H7 (cell line): ENCODE measurements at regions not wholly inside any gene's neighbourhood (a gene's known extent, or its start where the extent isn't known, plus 50 kb on each side); places are given as distances from the start of the nearest gene placed in this dataset.

Experiments used
- DNase-seq: peaks from one replicate; pipeline ENCODE4 v3.0.0; 2012
- H3K27me3 ChIP-seq: 2 replicates; pipeline ENCODE4 v1.6.0; 2011; ENCODE audit warnings: mild to moderate bottlenecking, low read length; ENCODE audit not compliant: control insufficient read depth, insufficient read depth
- H3K36me3 ChIP-seq: replicated peaks from 2 replicates; pipeline ENCODE4 v1.5.1; 2011; ENCODE audit warnings: low read length; ENCODE audit not compliant: control insufficient read depth, insufficient read depth
- H3K4me3 ChIP-seq: 2 replicates; pipeline ENCODE4 v1.5.1; 2011; ENCODE audit warnings: low read depth, mild to moderate bottlenecking, control low read depth, low read length, moderate library complexity; ENCODE audit not compliant: insufficient read depth

- Histone ChIP-seq H3K36me3 (no peaks in the 10 kb centered on the region), H3K4me3 (no peak overlapping the region), H3K27me3 (no peaks in the 10 kb centered on the region)
- DNase-seq, result peak; percentile 16
Observed at GRCh38 chr2:72036595-72036994, 111.1 kb downstream of the CYP26B1 start.

GRCh38 chr2:72036173-72036545, 111.5 kb downstream of the CYP26B1 start:
- DNase-seq, result no peak
- Histone ChIP-seq H3K36me3 (no peaks in the 10 kb centered on the region), H3K4me3 (no peak overlapping the region), H3K27me3 (no peaks in the 10 kb centered on the region)

GRCh38 chr2:72035518-72036172, 112.0 kb downstream of the CYP26B1 start:
- Histone ChIP-seq H3K4me3 (no peak overlapping the region), H3K27me3 (no peaks in the 10 kb centered on the region), H3K36me3 (no peaks in the 10 kb centered on the region)
- peak; percentile 34 for DNase-seq

GRCh38 chr2:72034353-72035095, 113.1 kb downstream of the CYP26B1 start:
- Histone ChIP-seq H3K4me3 (no peak overlapping the region), H3K36me3 (no peaks in the 10 kb centered on the region), H3K27me3 (no peaks in the 10 kb centered on the region)
- peak; percentile 13 for DNase-seq

- Histone ChIP-seq H3K4me3 (no peak overlapping the region), H3K27me3 (no peaks in the 10 kb centered on the region), H3K36me3 (no peaks in the 10 kb centered on the region)
- DNase-seq, result peak; percentile 23
Observed at GRCh38 chr2:72033636-72034035, 114.0 kb downstream of the CYP26B1 start.

- no peak overlapping the region for H3K4me3 ChIP-seq
- DNase-seq, result peak; percentile 23
- H3K36me3 ChIP-seq, result no peaks in the 10 kb centered on the region
- H3K27me3 ChIP-seq, result no peaks in the 10 kb centered on the region
Observed at GRCh38 chr2:72032481-72033041, 115.1 kb downstream of the CYP26B1 start.

GRCh38 chr2:72031346-72032110, 116.1 kb downstream of the CYP26B1 start:
- Histone ChIP-seq H3K27me3 (no peaks in the 10 kb centered on the region), H3K4me3 (no peak overlapping the region), H3K36me3 (no peaks in the 10 kb centered on the region)
- DNase-seq, result peak; percentile 43

GRCh38 chr2:72028996-72029395, 118.7 kb downstream of the CYP26B1 start:
- H3K36me3 ChIP-seq, result no peaks in the 10 kb centered on the region
- H3K4me3 ChIP-seq, result no peak overlapping the region
- DNase-seq, result peak; percentile 16
- H3K27me3 ChIP-seq, result no peaks in the 10 kb centered on the region

- Histone ChIP-seq H3K4me3 (no peak overlapping the region), H3K27me3 (no peaks in the 10 kb centered on the region), H3K36me3 (no peaks in the 10 kb centered on the region)
- DNase-seq, result peak; percentile 16
Observed at GRCh38 chr2:72028351-72028995, 119.2 kb downstream of the CYP26B1 start.

- no peaks in the 10 kb centered on the region for H3K36me3 ChIP-seq
- peak; percentile 60 for DNase-seq
- H3K4me3 ChIP-seq, result no peak overlapping the region
- H3K27me3 ChIP-seq, result no peaks in the 10 kb centered on the region
Observed at GRCh38 chr2:72027426-72028161, 120.1 kb downstream of the CYP26B1 start.

GRCh38 chr2:72026819-72027425, 120.7 kb downstream of the CYP26B1 start:
- Histone ChIP-seq H3K27me3 (no peaks in the 10 kb centered on the region), H3K4me3 (no peak overlapping the region), H3K36me3 (no peaks in the 10 kb centered on the region)
- DNase-seq, result no peak

- no peaks in the 10 kb centered on the region for H3K27me3 ChIP-seq
- DNase-seq, result no peak
- H3K36me3 ChIP-seq, result no peaks in the 10 kb centered on the region
- no peak overlapping the region for H3K4me3 ChIP-seq
Observed at GRCh38 chr2:72024451-72025175, 123.0 kb downstream of the CYP26B1 start.
